ENCODE measurements at regions not wholly inside any gene's neighbourhood (a gene's known extent, or its start where the extent isn't known, plus 50 kb on each side); places are given as distances from the start of the nearest gene placed in this dataset.

GRCh38 chr11:11038782-11039181 is 180.9 kb upstream of the ZBED5 start:
- DNase-seq = no peak

GRCh38 chr11:11038352-11038751 is 180.5 kb upstream of the ZBED5 start:
- DNase-seq = no peak

GRCh38 chr11:11036848-11037732 is 179.2 kb upstream of the ZBED5 start:
- DNase-seq = peak; percentile 0

GRCh38 chr11:11036185-11036847 is 178.5 kb upstream of the ZBED5 start:
- no peak for DNase-seq

- DNase-seq = no peak
Measured at GRCh38 chr11:11035331-11035730, 177.5 kb upstream of the ZBED5 start.

GRCh38 chr11:11034476-11034875 is 176.6 kb upstream of the ZBED5 start:
- no peak for DNase-seq

- no peak for DNase-seq
Measured at GRCh38 chr11:11032066-11032465, 174.2 kb upstream of the ZBED5 start.

GRCh38 chr11:11029027-11029426 is 171.2 kb upstream of the ZBED5 start:
- no peak for DNase-seq

GRCh38 chr11:11028017-11028692 is 170.3 kb upstream of the ZBED5 start:
- peak; percentile 6 for DNase-seq

GRCh38 chr11:11027288-11027687 is 169.4 kb upstream of the ZBED5 start:
- no peak for DNase-seq

GRCh38 chr11:11025087-11025486 is 167.2 kb upstream of the ZBED5 start:
- no peak for DNase-seq

GRCh38 chr11:11022125-11022730 is 164.4 kb upstream of the ZBED5 start:
- DNase-seq = peak; percentile 3

GRCh38 chr11:11021563-11021962 is 163.7 kb upstream of the ZBED5 start:
- no peak for DNase-seq

GRCh38 chr11:11020747-11021149 is 162.9 kb upstream of the ZBED5 start:
- no peak for DNase-seq

- DNase-seq = no peak
Measured at GRCh38 chr11:11020219-11020726, 162.4 kb upstream of the ZBED5 start.

GRCh38 chr11:11016943-11017342 is 159.1 kb upstream of the ZBED5 start:
- no peak for DNase-seq

- no peak for DNase-seq
Measured at GRCh38 chr11:11016068-11016467, 158.2 kb upstream of the ZBED5 start.

GRCh38 chr11:11011617-11012016 is 153.8 kb upstream of the ZBED5 start:
- DNase-seq = no peak

- no peak for DNase-seq
Measured at GRCh38 chr11:11010624-11011127, 152.8 kb upstream of the ZBED5 start.

- no peak for DNase-seq
Measured at GRCh38 chr11:11009179-11009578, 151.3 kb upstream of the ZBED5 start.

- no peak for DNase-seq
Measured at GRCh38 chr11:11004069-11004468, 146.2 kb upstream of the ZBED5 start.

- DNase-seq = no peak
Measured at GRCh38 chr11:11003226-11003625, 145.4 kb upstream of the ZBED5 start.
